Nephron progenitor cell (in vitro differentiated cells): ENCODE measurements at regions not wholly inside any gene's neighbourhood (a gene's known extent, or its start where the extent isn't known, plus 50 kb on each side); places are given as distances from the start of the nearest gene placed in this dataset.
A peak's percentile ranks its signal among the peaks of the same experiment; 100 is the strongest.

Source experiments
- DNase-seq: peaks from one replicate; pipeline ENCODE4 v3.0.0; 2021
- H3K27ac Mint-ChIP-seq: 2 replicates; pipeline ENCODE4 v1.8.0; 2021; ENCODE audit warnings: mild to moderate bottlenecking, moderate library complexity, mixed read lengths
- H3K27me3 Mint-ChIP-seq: 2 replicates; pipeline ENCODE4 v1.8.0; 2021; ENCODE audit warnings: mild to moderate bottlenecking, low read depth, mixed read lengths; ENCODE audit not compliant: poor library complexity
- H3K36me3 Mint-ChIP-seq: 2 replicates; pipeline ENCODE4 v1.8.0; 2021; ENCODE audit warnings: low read depth, mixed read lengths
- H3K4me1 Mint-ChIP-seq: 2 replicates; pipeline ENCODE4 v1.8.0; 2021; ENCODE audit warnings: mixed read lengths
- H3K4me3 Mint-ChIP-seq: 2 replicates; pipeline ENCODE4 v1.8.0; 2021; ENCODE audit warnings: mild to moderate bottlenecking, moderate library complexity, mixed read lengths
- H3K9me3 Mint-ChIP-seq: 2 replicates; pipeline ENCODE4 v1.8.0; 2021; ENCODE audit warnings: mild to moderate bottlenecking, moderate library complexity, mixed read lengths
- TF ChIP-seq, protein P1 (sequence below): fragments of 200-600 bp; sonication (generic); IDR thresholded peaks from 2 replicates; pipeline ENCODE4 v1.5.0; 2021; ENCODE audit warnings: antibody characterized with exemption

DNA sequence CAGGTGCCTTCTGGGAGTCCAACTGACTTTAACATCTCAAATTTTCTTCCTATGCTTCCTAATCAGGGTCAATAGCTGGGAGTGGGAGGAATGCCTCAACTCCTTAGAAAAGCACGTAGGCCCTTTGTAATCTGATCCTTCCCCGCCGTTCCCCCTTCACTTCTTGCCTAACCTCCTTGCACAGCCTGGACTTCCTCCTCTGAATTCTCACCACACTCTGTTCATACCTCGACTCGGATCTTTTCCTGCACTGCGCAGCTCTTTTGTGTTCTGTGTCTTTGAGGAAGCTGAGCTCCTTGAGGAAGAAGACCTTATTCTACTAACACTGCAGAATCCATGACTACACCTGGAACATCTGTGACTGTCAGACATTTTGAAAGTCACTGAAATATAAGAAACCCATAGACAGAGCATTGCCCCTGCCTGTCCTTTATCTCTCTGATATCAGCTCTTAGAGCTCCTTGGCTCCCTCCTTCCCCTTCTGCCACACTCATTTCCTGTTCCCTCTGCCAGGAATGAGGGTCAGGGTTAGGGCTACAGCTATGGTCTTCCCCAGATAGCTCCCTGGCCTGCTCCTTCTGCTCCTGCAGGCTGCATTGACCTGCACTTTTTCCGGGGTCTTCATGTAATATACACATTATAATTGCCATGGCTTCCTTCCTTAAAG is 140.2 kb upstream of the LDB2 start:
- H3K4me1 Mint-ChIP-seq, result peaks cover 19% of the 10 kb centered on the region
- DNase-seq, result no peak
- H3K4me3 Mint-ChIP-seq, result no peak overlapping the region
- peaks cover 5% of the 10 kb centered on the region for H3K36me3 Mint-ChIP-seq
- no peaks in the 10 kb centered on the region for H3K27me3 Mint-ChIP-seq
- H3K27ac Mint-ChIP-seq, result peak overlapping the region; percentile 64
- TF ChIP-seq, protein P1, sequence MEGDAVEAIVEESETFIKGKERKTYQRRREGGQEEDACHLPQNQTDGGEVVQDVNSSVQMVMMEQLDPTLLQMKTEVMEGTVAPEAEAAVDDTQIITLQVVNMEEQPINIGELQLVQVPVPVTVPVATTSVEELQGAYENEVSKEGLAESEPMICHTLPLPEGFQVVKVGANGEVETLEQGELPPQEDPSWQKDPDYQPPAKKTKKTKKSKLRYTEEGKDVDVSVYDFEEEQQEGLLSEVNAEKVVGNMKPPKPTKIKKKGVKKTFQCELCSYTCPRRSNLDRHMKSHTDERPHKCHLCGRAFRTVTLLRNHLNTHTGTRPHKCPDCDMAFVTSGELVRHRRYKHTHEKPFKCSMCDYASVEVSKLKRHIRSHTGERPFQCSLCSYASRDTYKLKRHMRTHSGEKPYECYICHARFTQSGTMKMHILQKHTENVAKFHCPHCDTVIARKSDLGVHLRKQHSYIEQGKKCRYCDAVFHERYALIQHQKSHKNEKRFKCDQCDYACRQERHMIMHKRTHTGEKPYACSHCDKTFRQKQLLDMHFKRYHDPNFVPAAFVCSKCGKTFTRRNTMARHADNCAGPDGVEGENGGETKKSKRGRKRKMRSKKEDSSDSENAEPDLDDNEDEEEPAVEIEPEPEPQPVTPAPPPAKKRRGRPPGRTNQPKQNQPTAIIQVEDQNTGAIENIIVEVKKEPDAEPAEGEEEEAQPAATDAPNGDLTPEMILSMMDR, result no peak
- H3K9me3 Mint-ChIP-seq, result peaks cover 17% of the 10 kb centered on the region

DNA sequence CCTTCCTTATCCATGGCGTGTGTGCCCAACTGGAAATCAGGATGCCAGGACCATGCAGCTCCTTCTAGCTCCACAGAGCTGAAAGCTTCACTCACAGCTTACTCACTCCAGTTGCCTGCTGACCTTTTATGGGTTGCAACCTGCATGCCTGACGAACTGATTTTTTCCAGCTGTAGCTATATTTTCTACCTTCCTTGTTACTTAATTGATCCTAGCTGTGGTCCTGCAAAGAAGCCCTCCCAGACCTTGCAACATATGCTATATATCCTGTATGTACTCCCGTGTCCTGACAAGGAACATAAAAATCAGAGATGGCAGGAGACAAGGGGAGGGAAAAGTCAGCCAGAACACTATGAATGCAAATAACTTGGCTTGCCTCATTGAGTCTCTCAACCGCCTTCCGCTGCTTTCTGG is 135.3 kb upstream of the LDB2 start:
- DNase-seq, result no peak
- H3K27ac Mint-ChIP-seq, result peak overlapping the region; percentile 24
- no peak overlapping the region for H3K4me3 Mint-ChIP-seq
- TF ChIP-seq, protein P1, result no peak
- H3K27me3 Mint-ChIP-seq, result no peaks in the 10 kb centered on the region
- peaks cover 35% of the 10 kb centered on the region for H3K9me3 Mint-ChIP-seq
- peaks cover 9% of the 10 kb centered on the region for H3K36me3 Mint-ChIP-seq
- peaks cover 27% of the 10 kb centered on the region for H3K4me1 Mint-ChIP-seq

DNA sequence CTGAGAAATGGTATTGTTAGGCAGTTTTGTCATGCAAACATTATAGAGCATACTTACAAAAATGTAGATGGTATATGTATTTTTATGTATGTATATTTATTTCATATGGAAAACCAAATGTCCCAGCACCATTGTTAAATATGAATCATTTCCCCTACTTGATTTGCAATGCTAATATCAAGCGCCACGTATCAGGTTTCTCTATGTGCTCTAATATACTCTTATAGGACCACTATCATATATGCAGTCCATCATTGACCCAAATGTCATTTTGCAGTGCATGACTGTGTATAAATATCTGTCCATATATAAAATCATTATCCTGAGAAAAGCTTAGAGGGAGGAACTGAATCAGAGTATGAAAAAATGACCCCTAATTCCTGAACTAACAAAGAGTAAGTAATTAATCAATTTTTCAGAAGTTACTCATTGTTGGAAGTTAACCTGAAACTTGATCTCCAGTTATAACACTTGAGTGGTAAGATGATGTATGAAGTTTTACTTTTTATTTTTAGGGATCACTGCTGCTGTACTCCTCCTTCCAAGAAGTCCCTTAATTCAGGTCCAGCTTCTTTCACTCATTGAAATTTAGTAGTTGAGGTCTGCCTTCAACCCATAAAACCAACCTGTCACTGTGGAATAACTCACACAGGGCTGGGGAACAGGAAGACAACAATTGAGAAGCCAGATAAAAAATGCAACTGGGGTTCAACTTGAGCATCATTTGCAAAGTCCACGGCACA is 134.8 kb upstream of the LDB2 start:
- Mint-ChIP-seq H3K27ac (no peak overlapping the region), H3K9me3 (peaks cover 35% of the 10 kb centered on the region), H3K27me3 (no peaks in the 10 kb centered on the region), H3K4me1 (peaks cover 21% of the 10 kb centered on the region), H3K36me3 (peaks cover 9% of the 10 kb centered on the region), H3K4me3 (no peak overlapping the region)
- no peak for DNase-seq
- TF ChIP-seq, protein P1, result no peak

DNA sequence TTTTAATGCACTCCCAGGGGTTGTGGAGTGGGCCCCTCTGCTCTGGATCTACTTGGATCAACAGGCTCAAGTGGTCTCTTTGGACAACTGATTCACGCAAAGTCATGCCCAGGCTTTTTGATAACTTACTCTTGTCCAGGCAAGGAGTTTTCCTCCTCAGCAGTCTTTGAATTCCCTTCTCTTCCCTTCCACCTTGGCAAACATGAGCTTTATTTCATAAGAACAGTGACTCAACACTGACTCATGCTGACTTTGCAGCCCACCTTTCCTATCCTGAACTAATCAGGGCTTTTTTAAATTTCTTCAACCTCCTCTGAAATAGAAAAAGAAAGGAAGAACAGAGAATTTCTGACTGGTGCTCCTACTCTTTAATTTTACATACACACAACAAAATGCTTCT is 132.1 kb upstream of the LDB2 start:
- H3K4me1 Mint-ChIP-seq, result peaks cover 21% of the 10 kb centered on the region
- TF ChIP-seq, protein P1, result no peak
- peaks cover 9% of the 10 kb centered on the region for H3K36me3 Mint-ChIP-seq
- no peak for DNase-seq
- H3K4me3 Mint-ChIP-seq, result no peak overlapping the region
- H3K27ac Mint-ChIP-seq, result no peak overlapping the region
- H3K27me3 Mint-ChIP-seq, result peaks cover 3% of the 10 kb centered on the region
- peaks cover 30% of the 10 kb centered on the region for H3K9me3 Mint-ChIP-seq

DNA sequence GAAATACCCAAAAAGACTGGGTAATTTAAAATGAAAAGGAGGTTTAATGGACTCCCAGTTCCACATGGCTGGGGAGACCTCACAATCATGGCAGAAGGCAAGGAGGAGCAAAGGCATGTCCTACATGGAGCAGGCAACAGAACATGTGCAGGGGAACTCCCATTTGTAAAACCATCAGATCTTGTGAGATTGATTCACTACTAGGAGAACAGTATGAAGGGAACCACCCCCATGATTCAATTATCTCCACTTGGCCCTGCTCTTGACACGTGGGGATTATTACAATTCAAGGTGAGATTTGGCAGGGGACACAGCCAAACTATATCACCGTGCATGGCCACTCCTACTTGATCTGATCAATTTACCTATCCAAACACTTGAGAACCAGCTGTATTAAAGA is 131.5 kb upstream of the LDB2 start:
- TF ChIP-seq, protein P1, result no peak
- peaks cover 7% of the 10 kb centered on the region for H3K36me3 Mint-ChIP-seq
- no peak overlapping the region for H3K4me3 Mint-ChIP-seq
- H3K27ac Mint-ChIP-seq, result no peak overlapping the region
- no peak for DNase-seq
- H3K4me1 Mint-ChIP-seq, result peaks cover 21% of the 10 kb centered on the region
- H3K9me3 Mint-ChIP-seq, result peaks cover 25% of the 10 kb centered on the region
- H3K27me3 Mint-ChIP-seq, result peaks cover 3% of the 10 kb centered on the region

DNA sequence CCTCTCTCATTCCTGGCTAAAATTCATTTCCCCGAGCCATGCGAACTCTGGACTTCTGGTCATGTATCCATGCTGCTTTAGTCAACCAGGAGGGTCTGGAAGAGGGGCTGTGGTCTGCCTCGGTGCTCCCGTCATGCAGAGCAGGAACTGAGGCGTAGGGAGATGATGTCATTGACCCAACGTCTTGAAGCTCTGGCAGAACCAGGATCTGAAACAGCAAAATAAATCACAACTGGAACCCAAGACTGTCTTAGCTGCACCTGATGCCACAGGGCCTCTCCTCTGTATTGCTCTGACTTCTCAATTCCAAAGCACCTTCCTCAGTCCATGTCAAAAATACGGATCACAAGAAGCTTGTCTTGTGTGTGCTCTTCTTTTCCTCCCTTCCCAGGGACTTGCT is 131.0 kb upstream of the LDB2 start:
- no peak overlapping the region for H3K27ac Mint-ChIP-seq
- no peak for DNase-seq
- H3K36me3 Mint-ChIP-seq, result peaks cover 4% of the 10 kb centered on the region
- no peak overlapping the region for H3K4me3 Mint-ChIP-seq
- peaks cover 3% of the 10 kb centered on the region for H3K27me3 Mint-ChIP-seq
- TF ChIP-seq, protein P1, result no peak
- peaks cover 20% of the 10 kb centered on the region for H3K4me1 Mint-ChIP-seq
- peaks cover 22% of the 10 kb centered on the region for H3K9me3 Mint-ChIP-seq
